GM18499 (cell line): ENCODE measurements at regions not wholly inside any gene's neighbourhood (a gene's known extent, or its start where the extent isn't known, plus 50 kb on each side); places are given as distances from the start of the nearest gene placed in this dataset.

Experiments
- ATAC-seq: cut with Tn5 transposase; IDR thresholded peaks from one replicate; pipeline ENCODE4 v1.9.1; 2021; ENCODE audit warnings: moderate number of reproducible peaks; ENCODE audit not compliant: insufficient read depth, unreplicated experiment

GRCh38 chr5:28281351-28281750 is 1243.0 kb upstream of the CDH9 start:
- no peak for ATAC-seq

- no peak for ATAC-seq
Measured at GRCh38 chr5:28275931-28276330, 1237.5 kb upstream of the CDH9 start.

DNA sequence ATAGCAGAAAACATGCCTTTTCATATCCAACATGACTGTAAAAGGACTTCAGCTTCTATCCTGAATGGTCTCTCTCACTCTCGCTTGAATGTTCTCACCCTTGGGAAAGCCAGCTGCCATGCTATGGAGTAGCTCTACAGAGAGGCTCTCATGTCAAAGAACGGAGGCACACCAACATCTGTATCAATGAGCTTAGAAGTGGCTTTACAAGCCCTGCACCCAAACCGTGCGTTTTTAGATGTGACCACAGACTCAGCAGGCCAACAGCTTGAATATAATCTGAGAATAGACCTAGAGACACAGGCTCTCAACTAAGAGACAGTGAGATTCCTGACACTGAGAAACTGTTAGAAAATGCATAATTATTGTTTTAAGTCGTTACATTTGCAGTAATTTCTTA is 1231.6 kb upstream of the CDH9 start:
- ATAC-seq: no peak

- no peak for ATAC-seq
Measured at GRCh38 chr5:28265877-28266276, 1227.5 kb upstream of the CDH9 start.

GRCh38 chr5:28254846-28255245 is 1216.5 kb upstream of the CDH9 start:
- ATAC-seq: no peak

DNA sequence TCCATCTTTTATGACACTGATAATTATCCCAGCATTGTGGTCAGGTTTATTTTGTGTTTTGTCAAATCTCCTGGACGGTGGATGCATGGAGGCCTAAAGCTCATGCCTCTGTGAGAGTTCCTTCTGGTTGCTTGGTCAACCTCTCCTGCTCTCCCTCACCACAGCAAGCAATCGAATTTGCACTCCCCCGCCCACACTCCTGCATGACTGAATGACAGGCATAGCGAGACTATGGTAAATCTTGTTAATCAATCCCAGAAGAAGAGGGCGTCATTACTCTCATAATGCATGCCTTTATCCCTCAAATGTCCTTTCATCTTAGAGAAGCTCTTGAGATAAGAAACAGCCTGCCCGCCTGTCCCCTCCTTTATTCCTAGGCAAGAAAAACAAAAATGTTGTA is 1215.0 kb upstream of the CDH9 start:
- no peak for ATAC-seq

DNA sequence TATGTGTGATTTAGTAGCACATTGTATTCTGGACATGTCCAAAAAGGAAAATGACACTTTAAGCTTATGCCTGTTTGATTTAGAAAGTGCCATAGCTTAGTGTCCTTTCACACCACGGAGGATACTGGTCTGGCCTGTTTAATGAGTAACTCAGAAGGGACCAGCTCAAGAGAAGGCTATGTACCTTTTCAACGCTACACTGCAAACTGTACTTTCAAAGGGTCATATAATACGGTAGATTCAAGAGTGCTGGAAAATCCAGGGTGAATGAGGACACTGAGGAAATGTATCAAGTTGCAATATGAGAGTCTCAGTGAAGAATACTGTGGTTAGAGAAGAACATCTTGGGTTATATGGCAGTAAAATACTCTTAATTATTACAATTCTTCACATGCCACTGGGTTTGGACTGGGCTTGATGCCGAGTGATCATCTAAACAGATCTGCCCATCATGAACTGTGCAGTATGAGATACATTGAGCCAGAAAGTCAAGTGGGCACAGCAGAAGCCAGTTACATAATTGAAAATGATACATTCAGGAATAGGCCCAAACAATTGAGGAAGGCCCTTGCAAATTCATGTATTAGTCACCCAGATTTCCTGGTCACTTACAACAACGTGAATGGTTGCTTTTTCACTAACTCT is 1211.5 kb upstream of the CDH9 start:
- ATAC-seq: no peak

DNA sequence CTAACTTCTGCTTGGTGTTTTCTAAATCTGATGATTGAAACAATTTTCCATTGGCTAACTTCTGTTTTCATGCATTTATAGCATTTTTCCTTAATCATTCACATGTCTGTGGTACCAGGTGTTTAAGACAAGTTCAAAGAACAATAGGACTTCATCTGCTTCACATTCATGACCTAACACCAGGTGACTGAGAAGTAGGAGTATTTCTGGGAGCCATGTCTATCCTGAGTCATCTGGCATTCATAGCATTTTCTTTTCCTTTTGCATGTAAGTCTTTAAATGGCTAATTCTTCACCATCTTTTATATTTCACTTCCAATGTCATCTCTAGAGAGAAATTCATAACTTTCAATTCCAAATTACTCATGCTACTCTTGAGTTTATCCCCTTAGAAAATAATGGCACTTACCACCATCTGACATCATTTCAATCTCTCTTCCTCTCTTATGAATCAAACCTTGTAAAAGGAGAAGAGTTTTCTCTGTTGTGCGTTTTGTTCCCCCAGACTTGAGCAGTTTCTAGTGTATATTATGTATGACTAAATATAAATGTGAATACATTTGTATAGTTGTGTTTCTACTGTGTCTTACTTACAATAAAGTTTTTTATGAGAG is 1196.1 kb upstream of the CDH9 start:
- no peak for ATAC-seq

DNA sequence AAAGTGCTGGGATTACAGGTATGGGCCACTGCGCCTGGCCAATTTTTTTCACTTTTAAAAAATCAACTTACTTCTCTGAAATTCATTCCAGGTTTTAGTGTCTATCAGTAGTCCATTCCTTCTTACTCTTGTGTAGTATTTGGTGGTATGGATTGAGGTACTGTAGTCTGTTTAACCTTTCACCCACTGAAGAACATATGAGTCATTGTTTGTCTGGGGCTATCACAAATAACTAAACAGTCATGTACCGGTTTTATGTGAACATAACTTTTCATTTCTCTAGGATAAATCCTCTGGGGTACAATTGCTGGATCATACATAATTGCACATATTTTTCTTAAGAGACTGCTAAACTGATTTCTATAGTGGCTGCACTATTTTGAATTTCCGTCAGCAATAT is 1188.0 kb upstream of the CDH9 start:
- no peak for ATAC-seq

DNA sequence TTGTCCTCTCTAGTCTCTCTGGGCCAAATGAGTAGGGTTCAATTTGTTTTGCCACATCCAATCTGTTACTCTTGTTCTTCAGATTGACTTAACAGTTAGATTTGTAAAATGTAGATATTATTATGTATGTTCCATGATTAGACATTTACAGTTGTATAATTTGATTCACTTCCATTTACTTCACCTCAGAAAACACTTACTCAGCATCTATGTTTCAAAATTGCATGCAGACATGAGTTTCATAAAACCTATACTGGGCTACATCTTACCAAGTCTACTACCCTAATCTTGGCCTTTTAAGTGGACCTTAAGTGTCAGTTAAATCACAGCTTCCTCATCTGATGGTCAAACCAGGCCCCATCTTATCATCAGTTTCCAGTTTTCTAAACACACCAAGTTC is 1181.2 kb upstream of the CDH9 start:
- ATAC-seq: no peak

GRCh38 chr5:28217695-28218094 is 1179.3 kb upstream of the CDH9 start:
- ATAC-seq: no peak

- ATAC-seq: no peak
Measured at GRCh38 chr5:28216939-28217360, 1178.6 kb upstream of the CDH9 start.

DNA sequence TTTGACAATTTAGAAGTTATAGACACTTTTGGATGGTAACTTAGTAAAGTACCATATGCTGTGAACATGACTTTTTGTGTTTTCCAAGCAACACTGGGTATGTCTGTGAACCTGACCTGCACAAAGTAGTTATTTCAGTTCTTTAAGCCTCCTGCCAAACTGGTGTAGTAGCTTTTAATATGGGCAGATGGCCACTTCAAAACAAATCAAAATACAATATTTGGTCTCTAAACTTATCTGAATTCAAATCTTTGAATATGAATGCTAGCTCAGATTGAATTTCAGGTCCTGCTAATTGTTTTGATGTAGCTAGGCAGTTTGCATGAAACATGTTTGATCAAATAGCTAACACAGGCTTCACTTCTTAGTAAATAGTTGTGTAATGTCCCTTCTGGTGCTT is 1176.7 kb upstream of the CDH9 start:
- ATAC-seq: no peak

DNA sequence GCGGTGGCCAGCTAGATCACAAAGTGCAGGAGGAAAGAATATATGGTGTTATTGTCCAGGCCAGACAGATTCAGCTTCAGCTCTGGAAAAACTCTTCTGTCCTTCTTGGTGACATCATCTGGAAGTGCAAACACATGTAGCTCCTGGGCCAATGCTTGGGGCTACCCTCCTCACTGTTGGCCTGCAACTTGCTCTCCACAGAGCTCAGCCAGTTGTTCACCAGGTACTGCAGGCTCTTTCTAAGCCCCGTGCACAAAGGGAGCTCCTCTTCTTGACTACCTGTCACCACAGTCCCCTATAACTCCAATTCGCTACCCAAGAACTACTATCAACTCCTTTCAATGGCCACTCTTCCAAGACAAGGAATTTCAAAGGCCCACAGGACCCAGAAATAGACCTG is 1175.9 kb upstream of the CDH9 start:
- ATAC-seq: no peak

GRCh38 chr5:28208356-28208755 is 1170.0 kb upstream of the CDH9 start:
- ATAC-seq: no peak

- ATAC-seq: no peak
Measured at GRCh38 chr5:28190011-28190410, 1151.6 kb upstream of the CDH9 start.

DNA sequence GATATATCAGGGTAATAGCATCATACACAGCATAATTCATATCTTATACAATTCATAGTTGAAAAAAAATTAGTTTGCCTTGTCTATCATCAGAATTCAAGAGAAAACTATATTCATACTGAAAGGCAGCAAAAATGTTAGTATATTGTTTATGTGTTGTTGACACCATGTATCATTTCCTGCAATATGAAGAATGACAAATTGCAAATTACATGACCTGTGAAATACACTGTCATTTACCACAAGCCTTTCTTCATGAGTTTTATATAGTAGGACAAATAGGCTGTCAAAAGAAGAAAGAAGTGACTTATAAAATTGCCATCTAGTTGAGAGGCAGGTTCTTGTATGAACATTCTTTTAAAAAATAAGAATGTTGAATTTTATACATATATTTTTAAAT is 1136.3 kb upstream of the CDH9 start:
- no peak for ATAC-seq

GRCh38 chr5:28165096-28165495 is 1126.7 kb upstream of the CDH9 start:
- ATAC-seq: no peak

GRCh38 chr5:28164568-28164967 is 1126.2 kb upstream of the CDH9 start:
- no peak for ATAC-seq

GRCh38 chr5:28156981-28157380 is 1118.6 kb upstream of the CDH9 start:
- ATAC-seq: no peak

- ATAC-seq: no peak
Measured at GRCh38 chr5:28143519-28143918, 1105.1 kb upstream of the CDH9 start.

GRCh38 chr5:28132151-28132550 is 1093.8 kb upstream of the CDH9 start:
- ATAC-seq: no peak
